K562 (cell line): ENCODE measurements at regions not wholly inside any gene's neighbourhood (a gene's known extent, or its start where the extent isn't known, plus 50 kb on each side); places are given as distances from the start of the nearest gene placed in this dataset.

Experiments used
- ATAC-seq: fragments of 200-7000 bp; cut with Tn5 transposase; 3 replicates; pipeline ENCODE4 v1.9.1; 2020; ENCODE audit warnings: moderate library complexity
- BruUV-seq: library from RNA; stranded (reverse); fragments of 400-500 nt; replicated peaks from 2 replicates; lab custom pipeline; 2021; lab: Mats Ljungman, UMichigan
- CTCF ChIA-PET: fragments of 300-600 bp; formaldehyde crosslinking; extraction: SDS; loops from one replicate; lab custom pipeline; 2021; ENCODE audit warnings: low intra/inter-chr PET ratio; lab: Yijun Ruan, JAX
- POLR2A ChIA-PET: fragments of 300-600, 350-650 bp; sonication (Branson Sonifier 250); formaldehyde crosslinking; extraction: SDS; loops from one replicate; lab custom pipeline; 2021; ENCODE audit warnings: antibody characterized with exemption, inconsistent platforms; lab: Yijun Ruan, JAX
- DNase-seq, 4 experiments: peaks; one replicate each; pipeline versions ENCODE4 v3.0.0 to v3.0.0-alpha.2; 2011 to 2018; ENCODE audit warnings: low spot score in 3 of 4, mixed read lengths in 3 of 4; ENCODE audit errors: extremely low read depth in 1 of 4
- FAIRE-seq: peaks from 2 replicates; lab custom pipeline; 2011; peaks lifted over from hg19 to GRCh38; lab: Jason Lieb, UNC
- H2AFZ ChIP-seq: 2 replicates; pipeline ENCODE4 v1.6.0; 2011; ENCODE audit warnings: low read depth, low read length, control low read depth, inconsistent platforms
- H3K27ac ChIP-seq: fragments of 200-600 bp; 3 replicates; pipeline ENCODE4 v1.8.0; 2011; ENCODE audit warnings: low read depth, mild to moderate bottlenecking, control low read depth, inconsistent platforms, low read length, moderate library complexity, mixed read lengths; ENCODE audit errors: extremely low read depth
- H3K27me3 ChIP-seq, 2 experiments: fragments of 300-600 bp in 1 of 2; 2 replicates in 1 of 2; 3 replicates in 1 of 2; pipeline versions ENCODE4 v1.6.0 to v1.8.0; 2011; ENCODE audit warnings: inconsistent platforms in 2 of 2, low read length in 2 of 2, mild to moderate bottlenecking in 1 of 2, mixed read lengths in 1 of 2, moderate library complexity in 1 of 2; ENCODE audit not compliant: control insufficient read depth in 2 of 2, insufficient read depth in 2 of 2
- H3K36me3 ChIP-seq: fragments of 300-600 bp; 3 replicates; pipeline ENCODE4 v1.8.0; 2011; ENCODE audit warnings: mild to moderate bottlenecking, low read length, inconsistent platforms; ENCODE audit not compliant: control insufficient read depth, insufficient read depth
- H3K4me1 ChIP-seq, 2 experiments: fragments of 200-600 bp in 1 of 2; replicated peaks in 1 of 2; 2 replicates in 1 of 2; 3 replicates in 1 of 2; pipeline versions ENCODE4 v1.5.1 to v1.8.0; 2011; ENCODE audit warnings: inconsistent platforms in 2 of 2, low read length in 2 of 2, mild to moderate bottlenecking in 1 of 2, mixed read lengths in 1 of 2, moderate library complexity in 1 of 2; ENCODE audit not compliant: control insufficient read depth in 2 of 2, insufficient read depth in 2 of 2
- H3K4me2 ChIP-seq: 2 replicates; pipeline ENCODE4 v1.6.1; 2011; ENCODE audit warnings: low read length, control low read depth, inconsistent platforms, mixed read lengths; ENCODE audit not compliant: insufficient read depth
- H3K4me3 ChIP-seq: fragments of 200-600 bp; sonication (generic), shearing (Covaris generic); 2 replicates; pipeline ENCODE4 v1.5.1; 2016; ENCODE audit warnings: control low read depth, inconsistent platforms
- H3K79me2 ChIP-seq: fragments of 200-600 bp; 3 replicates; pipeline ENCODE4 v1.8.0; 2011; ENCODE audit warnings: low read length, inconsistent platforms; ENCODE audit not compliant: control insufficient read depth, insufficient read depth
- H3K9ac ChIP-seq, 2 experiments: 2 replicates each; pipeline versions ENCODE4 v1.6.0 to v1.6.1; 2011; ENCODE audit warnings: low read depth in 2 of 2, low read length in 2 of 2, control low read depth in 1 of 2, inconsistent platforms in 1 of 2, mild to moderate bottlenecking in 1 of 2, mixed read lengths in 1 of 2; ENCODE audit not compliant: insufficient read depth in 1 of 2
- H3K9me1 ChIP-seq: one replicate; pipeline ENCODE4 v1.6.0; 2011; ENCODE audit warnings: inconsistent platforms, mild to moderate bottlenecking, low read length, moderate library complexity; ENCODE audit not compliant: control insufficient read depth, insufficient read depth
- H3K9me3 ChIP-seq: replicated peaks from 2 replicates; pipeline ENCODE4 v1.5.1; 2011; ENCODE audit warnings: low read depth, low read length, inconsistent platforms; ENCODE audit not compliant: control insufficient read depth, insufficient read depth
- H4K20me1 ChIP-seq: replicated peaks from 2 replicates; pipeline ENCODE4 v1.6.1; 2011; ENCODE audit warnings: low read length, inconsistent platforms, mixed read lengths; ENCODE audit not compliant: control insufficient read depth, insufficient read depth
- BMI1 ChIP-seq: fragments of 150-350 bp; IDR thresholded peaks from 2 replicates; pipeline ENCODE4 v1.6.1; 2014; ENCODE audit warnings: low read length
- GTF3C2 ChIP-seq: IDR thresholded peaks from 3 replicates; pipeline ENCODE4 v1.6.1; 2011; ENCODE audit warnings: borderline replicate concordance, mild to moderate bottlenecking, moderate library complexity; ENCODE audit not compliant: insufficient read length; ENCODE audit errors: extremely low read depth
- IFI16 ChIP-seq: fragments of 250-450 bp; sonication (Bioruptor Pico); IDR thresholded peaks from 2 replicates; pipeline ENCODE4 v2.1.2; 2022; ENCODE audit warnings: mild to moderate bottlenecking, inconsistent platforms
- NFYB ChIP-seq: IDR thresholded peaks from 2 replicates; pipeline ENCODE4 v1.6.1; 2011; ENCODE audit warnings: mild to moderate bottlenecking, moderate library complexity; ENCODE audit not compliant: insufficient read length; ENCODE audit errors: extremely low read depth
- SMAD1 ChIP-seq: fragments of 150-350 bp; IDR thresholded peaks from 2 replicates; pipeline ENCODE4 v1.6.1; 2014; ENCODE audit warnings: low read length, low read depth; ENCODE audit not compliant: partially characterized antibody
- ZNF778 ChIP-seq: fragments of 450-650 bp; formaldehyde crosslinking; IDR thresholded peaks from 2 replicates; pipeline ENCODE4 v1.4.0; 2020; ENCODE audit warnings: mild to moderate bottlenecking, moderate library complexity
- WGBS: fragments of 100-300 bp; shearing (Covaris generic); methylation state at CpG from one replicate; pipeline ENCODE4 v1.1.6; 2016; ENCODE audit warnings: low coverage, mixed read lengths; ENCODE audit not compliant: insufficient coverage; ENCODE audit errors: missing lambda C conversion rate; 5-methylcytosine and 5-hydroxymethylcytosine counted together
- in situ Hi-C: fragments of 300-500 bp; cut with MboI; formaldehyde crosslinking; loops from 4 replicates; pipeline ENCODE4 v1.15.0; 2018; ENCODE audit warnings: inconsistent platforms, mixed read lengths
- intact Hi-C: fragments of 100-400 bp; cut with micrococcal nuclease; formaldehyde crosslinking; loops from 2 replicates; pipeline ENCODE4 v1.14.2; 2022

- Histone ChIP-seq H3K9me3 (no peaks in the 10 kb centered on the region), H3K4me3 (no peak overlapping the region), H3K4me1 (no peaks in the 10 kb centered on the region), H3K4me2 (no peak overlapping the region), H3K36me3 (no peaks in the 10 kb centered on the region), H4K20me1 (no peaks in the 10 kb centered on the region), H3K79me2 (no peaks in the 10 kb centered on the region), H2AFZ (no peak overlapping the region), H3K27me3 (no peaks in the 10 kb centered on the region), H3K27ac (no peak overlapping the region), H3K9ac (no peak overlapping the region), H3K9me1 (no peaks in the 10 kb centered on the region)
- in situ Hi-C loops (no loop called here), intact Hi-C loops (no loop called here)
- no peak for DNase-seq
- no peak for ATAC-seq
- TF ChIP-seq GTF3C2 (no peak), NFYB (no peak), ZNF778 (CRISPR knock-in tag) (no peak), IFI16 (CRISPR knock-in tag) (no peak), SMAD1 (no peak), BMI1 (no peak)
- BruUV-seq = no TSS peak
- 4% methylated on average over 6 of the region's 8 CpGs for WGBS
- FAIRE-seq = no peak
- ChIA-PET POLR2A (interaction anchor here (0.7 kb wide), 1 partner anchor 41 kb away, joined by 3 read pairs; no protein-coding TSS in a partner anchor), CTCF (no interaction called here)
Observed at GRCh38 chr13:48602296-48603016, 51.3 kb upstream of the CYSLTR2 start.
